ENCODE measurements at regions not wholly inside any gene's neighbourhood (a gene's known extent, or its start where the extent isn't known, plus 50 kb on each side); places are given as distances from the start of the nearest gene placed in this dataset.
A peak's percentile ranks its signal among the peaks of the same experiment; 100 is the strongest.

GRCh38 chr1:228849011-228849541 is 113.8 kb downstream of the RHOU start:
- no peak for ATAC-seq
- Histone ChIP-seq H3K9me3 (ENCODE audit: control insufficient read depth, insufficient read depth, low read depth, low read length) (no peaks in the 10 kb centered on the region), H3K4me1 (ENCODE audit: control insufficient read depth, insufficient read depth, low read length) (no peaks in the 10 kb centered on the region; the same call in 1 of the 2 replicates), H3K27me3 (ENCODE audit: control insufficient read depth, insufficient read depth, low read length) (no peaks in the 10 kb centered on the region), H3K27ac (ENCODE audit: low read length) (no peak overlapping the region), H3K36me3 (ENCODE audit: control insufficient read depth, insufficient read depth, low read length) (no peaks in the 10 kb centered on the region), H3K4me3 (ENCODE audit: low read depth in 2 of 2, low read length in 2 of 2) (no peak overlapping the region)
- CTCF ChIA-PET: interaction anchor here (0.6 to 0.9 kb wide), 2 partner anchors 10 to 158 kb away, joined by 4 to 8 read pairs; no protein-coding TSS in a partner anchor
- TF ChIP-seq REST (IDR thresholded peaks at IDR 0.05; ENCODE audit: insufficient read depth in 1 of 2, low read depth in 2 of 2, low read length in 1 of 2) (no peak), POLR2AphosphoS5 (IDR thresholded peaks at IDR 0.05; ENCODE audit: low read depth, low read length) (no peak), SIN3A (IDR thresholded peaks at IDR 0.05; ENCODE audit: borderline replicate concordance, insufficient read depth, low read depth, low read length) (no peak), TCF7L2 (IDR thresholded peaks at IDR 0.05; ENCODE audit: low read depth, low read length) (no peak)
- TF ChIP-seq, protein P1, sequence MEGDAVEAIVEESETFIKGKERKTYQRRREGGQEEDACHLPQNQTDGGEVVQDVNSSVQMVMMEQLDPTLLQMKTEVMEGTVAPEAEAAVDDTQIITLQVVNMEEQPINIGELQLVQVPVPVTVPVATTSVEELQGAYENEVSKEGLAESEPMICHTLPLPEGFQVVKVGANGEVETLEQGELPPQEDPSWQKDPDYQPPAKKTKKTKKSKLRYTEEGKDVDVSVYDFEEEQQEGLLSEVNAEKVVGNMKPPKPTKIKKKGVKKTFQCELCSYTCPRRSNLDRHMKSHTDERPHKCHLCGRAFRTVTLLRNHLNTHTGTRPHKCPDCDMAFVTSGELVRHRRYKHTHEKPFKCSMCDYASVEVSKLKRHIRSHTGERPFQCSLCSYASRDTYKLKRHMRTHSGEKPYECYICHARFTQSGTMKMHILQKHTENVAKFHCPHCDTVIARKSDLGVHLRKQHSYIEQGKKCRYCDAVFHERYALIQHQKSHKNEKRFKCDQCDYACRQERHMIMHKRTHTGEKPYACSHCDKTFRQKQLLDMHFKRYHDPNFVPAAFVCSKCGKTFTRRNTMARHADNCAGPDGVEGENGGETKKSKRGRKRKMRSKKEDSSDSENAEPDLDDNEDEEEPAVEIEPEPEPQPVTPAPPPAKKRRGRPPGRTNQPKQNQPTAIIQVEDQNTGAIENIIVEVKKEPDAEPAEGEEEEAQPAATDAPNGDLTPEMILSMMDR (IDR thresholded peaks at IDR 0.05): no peak
- POLR2A ChIA-PET: no interaction called here
- no peak for DNase-seq (ENCODE audit: low read depth, low spot score)
- in situ Hi-C loops (cut with HindIII; ENCODE audit: low pct_unique_long_range_greater_than_20kb, low sequenced_read_pairs): no loop called here
- BruUV-seq (replicated peaks): no TSS peak
- intact Hi-C loops (cut with micrococcal nuclease; ENCODE audit: unreplicated experiment): no loop called here

DNA sequence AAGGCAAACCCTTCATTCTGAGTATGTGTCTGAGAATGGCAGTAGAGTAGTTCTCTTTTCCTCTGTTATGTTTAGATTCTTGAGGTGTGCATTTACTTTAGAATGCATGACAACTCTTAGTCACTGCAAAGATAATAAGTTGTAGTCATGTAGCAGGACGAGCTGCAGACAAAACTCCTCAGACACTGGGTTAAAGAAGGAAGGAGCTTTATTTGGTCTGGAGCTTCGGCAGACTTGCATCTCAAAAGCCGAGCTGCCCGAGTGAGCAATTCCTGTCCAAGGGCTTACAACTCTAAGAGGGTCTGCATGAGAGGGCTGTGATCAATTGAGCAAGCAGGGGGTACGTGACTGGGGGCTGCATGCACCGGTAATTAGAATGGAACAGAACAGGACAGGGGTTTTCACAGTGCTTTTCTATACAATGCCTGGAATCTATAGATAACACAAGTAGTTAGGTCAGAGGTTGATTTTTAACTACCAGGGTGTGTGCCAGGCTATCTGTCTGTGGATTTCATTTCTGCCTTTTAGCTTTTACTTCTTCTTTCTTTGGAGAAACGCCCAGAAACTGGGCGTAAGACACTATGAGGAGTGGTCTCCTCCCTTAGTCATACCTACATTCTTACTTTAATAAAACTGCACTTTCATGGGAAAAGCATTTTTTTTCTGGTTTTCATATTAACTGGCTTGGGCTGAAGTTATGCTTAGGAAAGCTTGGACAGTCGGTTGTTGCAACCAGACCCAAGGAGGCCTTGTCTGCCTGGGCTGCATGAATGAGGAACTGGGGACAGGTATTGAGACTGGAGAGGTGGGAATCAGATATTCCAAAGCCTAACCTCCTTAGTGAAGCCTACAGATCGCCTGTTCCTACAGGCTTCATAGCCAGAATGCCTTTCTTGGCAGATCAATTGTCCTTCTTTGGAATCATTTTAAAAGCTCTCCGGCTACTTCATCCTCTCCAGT is 115.1 kb downstream of the RHOU start:
- H3K27ac ChIP-seq (ENCODE audit: low read length): no peak overlapping the region
- ChIA-PET CTCF (no interaction called here), POLR2A (no interaction called here)
- intact Hi-C loops (cut with micrococcal nuclease; ENCODE audit: unreplicated experiment): no loop called here
- H3K27me3 ChIP-seq (ENCODE audit: control insufficient read depth, insufficient read depth, low read length): no peaks in the 10 kb centered on the region
- TF ChIP-seq, protein P1 (IDR thresholded peaks at IDR 0.05): no peak
- TF ChIP-seq POLR2AphosphoS5 (IDR thresholded peaks at IDR 0.05; ENCODE audit: low read depth, low read length): no peak
- no TSS peak for BruUV-seq (replicated peaks)
- no peaks in the 10 kb centered on the region for H3K9me3 ChIP-seq (ENCODE audit: control insufficient read depth, insufficient read depth, low read depth, low read length)
- H3K36me3 ChIP-seq (ENCODE audit: control insufficient read depth, insufficient read depth, low read length): no peaks in the 10 kb centered on the region
- in situ Hi-C loops (cut with HindIII; ENCODE audit: low pct_unique_long_range_greater_than_20kb, low sequenced_read_pairs): no loop called here
- ATAC-seq: peak; percentile 56; the same call in 1 of the 2 replicates
- H3K4me3 ChIP-seq (ENCODE audit: low read depth in 2 of 2, low read length in 2 of 2): no peak overlapping the region
- no peak for DNase-seq (ENCODE audit: low read depth, low spot score)
- H3K4me1 ChIP-seq (ENCODE audit: control insufficient read depth, insufficient read depth, low read length): no peaks in the 10 kb centered on the region; the same call in 1 of the 2 replicates

Data from Panc1 (cell line).